ENCODE measurements at regions not wholly inside any gene's neighbourhood (a gene's known extent, or its start where the extent isn't known, plus 50 kb on each side); places are given as distances from the start of the nearest gene placed in this dataset.

GRCh38 chr4:57403591-57403990 lies 293.4 kb upstream of the IGFBP7 start:
- Histone ChIP-seq H3K36me3 (ENCODE audit: insufficient read depth, low read length) (no peaks in the 10 kb centered on the region), H3K9me3 (replicated peaks; ENCODE audit: low read length) (no peaks in the 10 kb centered on the region), H3K27me3 (ENCODE audit: control insufficient read depth, insufficient read depth, low read length) (no peaks in the 10 kb centered on the region), H3K4me3 (ENCODE audit: low read length) (no peak overlapping the region), H3K4me1 (ENCODE audit: control insufficient read depth, insufficient read depth, low read length) (no peaks in the 10 kb centered on the region), H3K9ac (ENCODE audit: low read depth, low read length) (no peak overlapping the region), H3K4me2 (ENCODE audit: low read length) (no peak overlapping the region)

- Histone ChIP-seq H3K9ac (ENCODE audit: low read depth, low read length) (no peak overlapping the region), H3K9me3 (replicated peaks; ENCODE audit: low read length) (no peaks in the 10 kb centered on the region), H3K27me3 (ENCODE audit: control insufficient read depth, insufficient read depth, low read length) (peaks cover 4% of the 10 kb centered on the region), H3K4me1 (ENCODE audit: control insufficient read depth, insufficient read depth, low read length) (no peaks in the 10 kb centered on the region), H3K4me3 (ENCODE audit: low read length) (no peak overlapping the region), H3K4me2 (ENCODE audit: low read length) (no peak overlapping the region), H3K36me3 (ENCODE audit: insufficient read depth, low read length) (no peaks in the 10 kb centered on the region)
Observed at GRCh38 chr4:57401586-57401985, 291.4 kb upstream of the IGFBP7 start.

GRCh38 chr4:57378766-57379165 lies 268.6 kb upstream of the IGFBP7 start:
- Histone ChIP-seq H3K4me1 (ENCODE audit: control insufficient read depth, insufficient read depth, low read length) (no peaks in the 10 kb centered on the region), H3K4me3 (ENCODE audit: low read length) (no peak overlapping the region), H3K27me3 (ENCODE audit: control insufficient read depth, insufficient read depth, low read length) (no peaks in the 10 kb centered on the region), H3K36me3 (ENCODE audit: insufficient read depth, low read length) (no peaks in the 10 kb centered on the region), H3K4me2 (ENCODE audit: low read length) (no peak overlapping the region), H3K9me3 (replicated peaks; ENCODE audit: low read length) (no peaks in the 10 kb centered on the region), H3K9ac (ENCODE audit: low read depth, low read length) (no peak overlapping the region)

GRCh38 chr4:57374866-57375595 lies 264.8 kb upstream of the IGFBP7 start:
- Histone ChIP-seq H3K4me1 (ENCODE audit: control insufficient read depth, insufficient read depth, low read length) (no peaks in the 10 kb centered on the region), H3K9me3 (replicated peaks; ENCODE audit: low read length) (no peaks in the 10 kb centered on the region), H3K4me3 (ENCODE audit: low read length) (no peak overlapping the region), H3K4me2 (ENCODE audit: low read length) (no peak overlapping the region), H3K36me3 (ENCODE audit: insufficient read depth, low read length) (no peaks in the 10 kb centered on the region), H3K9ac (ENCODE audit: low read depth, low read length) (no peak overlapping the region), H3K27me3 (ENCODE audit: control insufficient read depth, insufficient read depth, low read length) (no peaks in the 10 kb centered on the region)

GRCh38 chr4:57373991-57374390 lies 263.8 kb upstream of the IGFBP7 start:
- Histone ChIP-seq H3K9ac (ENCODE audit: low read depth, low read length) (no peak overlapping the region), H3K4me3 (ENCODE audit: low read length) (no peak overlapping the region), H3K9me3 (replicated peaks; ENCODE audit: low read length) (no peaks in the 10 kb centered on the region), H3K4me1 (ENCODE audit: control insufficient read depth, insufficient read depth, low read length) (no peaks in the 10 kb centered on the region), H3K4me2 (ENCODE audit: low read length) (no peak overlapping the region), H3K36me3 (ENCODE audit: insufficient read depth, low read length) (no peaks in the 10 kb centered on the region), H3K27me3 (ENCODE audit: control insufficient read depth, insufficient read depth, low read length) (no peaks in the 10 kb centered on the region)

- H3K4me2 ChIP-seq (ENCODE audit: low read length), result no peak overlapping the region
- H3K4me1 ChIP-seq (ENCODE audit: control insufficient read depth, insufficient read depth, low read length), result no peaks in the 10 kb centered on the region
- H3K9me3 ChIP-seq (replicated peaks; ENCODE audit: low read length), result no peaks in the 10 kb centered on the region
- no peaks in the 10 kb centered on the region for H3K36me3 ChIP-seq (ENCODE audit: insufficient read depth, low read length)
- H3K9ac ChIP-seq (ENCODE audit: low read depth, low read length), result no peak overlapping the region
- no peak overlapping the region for H3K4me3 ChIP-seq (ENCODE audit: low read length)
- H3K27me3 ChIP-seq (ENCODE audit: control insufficient read depth, insufficient read depth, low read length), result no peaks in the 10 kb centered on the region
Observed at GRCh38 chr4:57371671-57372070, 261.5 kb upstream of the IGFBP7 start.

- no peak overlapping the region for H3K4me3 ChIP-seq (ENCODE audit: low read length)
Observed at GRCh38 chr4:57370691-57371090, 260.5 kb upstream of the IGFBP7 start.

GRCh38 chr4:57369446-57369845 lies 259.3 kb upstream of the IGFBP7 start:
- Histone ChIP-seq H3K9me3 (replicated peaks; ENCODE audit: low read length) (no peaks in the 10 kb centered on the region), H3K4me1 (ENCODE audit: control insufficient read depth, insufficient read depth, low read length) (no peaks in the 10 kb centered on the region), H3K27me3 (ENCODE audit: control insufficient read depth, insufficient read depth, low read length) (no peaks in the 10 kb centered on the region), H3K9ac (ENCODE audit: low read depth, low read length) (no peak overlapping the region), H3K4me3 (ENCODE audit: low read length) (no peak overlapping the region), H3K36me3 (ENCODE audit: insufficient read depth, low read length) (no peaks in the 10 kb centered on the region), H3K4me2 (ENCODE audit: low read length) (no peak overlapping the region)

More at GRCh38 chr4:57370691-57371090, 260.5 kb upstream of the IGFBP7 start:
- H3K4me1 ChIP-seq (ENCODE audit: control insufficient read depth, insufficient read depth, low read length), result no peaks in the 10 kb centered on the region
- no peak overlapping the region for H3K4me2 ChIP-seq (ENCODE audit: low read length)
- H3K9ac ChIP-seq (ENCODE audit: low read depth, low read length), result no peak overlapping the region
- H3K36me3 ChIP-seq (ENCODE audit: insufficient read depth, low read length), result no peaks in the 10 kb centered on the region
- H3K9me3 ChIP-seq (replicated peaks; ENCODE audit: low read length), result no peaks in the 10 kb centered on the region
- no peaks in the 10 kb centered on the region for H3K27me3 ChIP-seq (ENCODE audit: control insufficient read depth, insufficient read depth, low read length)

- no peak overlapping the region for H3K4me3 ChIP-seq (ENCODE audit: low read length)
- no peak overlapping the region for H3K4me2 ChIP-seq (ENCODE audit: low read length)
- H3K36me3 ChIP-seq (ENCODE audit: insufficient read depth, low read length), result no peaks in the 10 kb centered on the region
- no peak overlapping the region for H3K9ac ChIP-seq (ENCODE audit: low read depth, low read length)
- H3K27me3 ChIP-seq (ENCODE audit: control insufficient read depth, insufficient read depth, low read length), result peaks cover 3% of the 10 kb centered on the region
- H3K9me3 ChIP-seq (replicated peaks; ENCODE audit: low read length), result no peaks in the 10 kb centered on the region
- no peaks in the 10 kb centered on the region for H3K4me1 ChIP-seq (ENCODE audit: control insufficient read depth, insufficient read depth, low read length)
Observed at GRCh38 chr4:57364255-57364654, 254.1 kb upstream of the IGFBP7 start.

- Histone ChIP-seq H3K9me3 (replicated peaks; ENCODE audit: low read length) (no peaks in the 10 kb centered on the region), H3K4me3 (ENCODE audit: low read length) (no peak overlapping the region), H3K4me1 (ENCODE audit: control insufficient read depth, insufficient read depth, low read length) (no peaks in the 10 kb centered on the region), H3K4me2 (ENCODE audit: low read length) (no peak overlapping the region), H3K36me3 (ENCODE audit: insufficient read depth, low read length) (no peaks in the 10 kb centered on the region), H3K27me3 (ENCODE audit: control insufficient read depth, insufficient read depth, low read length) (peaks cover 3% of the 10 kb centered on the region), H3K9ac (ENCODE audit: low read depth, low read length) (no peak overlapping the region)
Observed at GRCh38 chr4:57363346-57363745, 253.2 kb upstream of the IGFBP7 start.

GRCh38 chr4:57360681-57361080 lies 250.5 kb upstream of the IGFBP7 start:
- Histone ChIP-seq H3K4me1 (ENCODE audit: control insufficient read depth, insufficient read depth, low read length) (no peaks in the 10 kb centered on the region), H3K4me3 (ENCODE audit: low read length) (no peak overlapping the region), H3K4me2 (ENCODE audit: low read length) (no peak overlapping the region), H3K36me3 (ENCODE audit: insufficient read depth, low read length) (no peaks in the 10 kb centered on the region), H3K9me3 (replicated peaks; ENCODE audit: low read length) (no peaks in the 10 kb centered on the region), H3K9ac (ENCODE audit: low read depth, low read length) (no peak overlapping the region), H3K27me3 (ENCODE audit: control insufficient read depth, insufficient read depth, low read length) (peaks cover 3% of the 10 kb centered on the region)

GRCh38 chr4:57355101-57355665 lies 245.0 kb upstream of the IGFBP7 start:
- Histone ChIP-seq H3K9ac (ENCODE audit: low read depth, low read length) (no peak overlapping the region), H3K4me3 (ENCODE audit: low read length) (no peak overlapping the region), H3K9me3 (replicated peaks; ENCODE audit: low read length) (no peaks in the 10 kb centered on the region), H3K4me2 (ENCODE audit: low read length) (no peak overlapping the region), H3K27me3 (ENCODE audit: control insufficient read depth, insufficient read depth, low read length) (no peaks in the 10 kb centered on the region), H3K4me1 (ENCODE audit: control insufficient read depth, insufficient read depth, low read length) (no peaks in the 10 kb centered on the region), H3K36me3 (ENCODE audit: insufficient read depth, low read length) (no peaks in the 10 kb centered on the region)
